Sigmoid colon (tissue), 6 donors: ENCODE measurements at regions not wholly inside any gene's neighbourhood (a gene's known extent, or its start where the extent isn't known, plus 50 kb on each side); places are given as distances from the start of the nearest gene placed in this dataset.

Source experiments
- DNase-seq: peaks from one replicate; pipeline ENCODE4 v3.0.0-alpha.2; 2019
- H3K27ac ChIP-seq, 4 donors: fragments of 200-600 bp; sonication (generic); one replicate each; pipeline ENCODE4 v1.5.1; 2016 to 2019; ENCODE audit warnings: mild to moderate bottlenecking in 1 of 4
- H3K27me3 ChIP-seq, 3 donors: fragments of 200-600 bp; sonication (generic); one replicate each; pipeline ENCODE4 v1.5.1; 2019; ENCODE audit warnings: mild to moderate bottlenecking in 1 of 3
- H3K36me3 ChIP-seq, 4 donors: fragments of 200-600 bp; sonication (generic); one replicate each; pipeline ENCODE4 v1.5.1; 2016 to 2019
- H3K4me1 ChIP-seq, 4 donors: fragments of 200-600 bp; sonication (generic); one replicate each; pipeline ENCODE4 v1.5.1; 2017 to 2019
- H3K4me3 ChIP-seq, 4 donors: fragments of 200-600 bp; sonication (generic); one replicate each; pipeline ENCODE4 v1.5.1; 2017 to 2019; ENCODE audit warnings: mild to moderate bottlenecking in 2 of 4, moderate library complexity in 1 of 4
- H3K9me3 ChIP-seq, 4 donors: fragments of 200-600 bp in 3 of 4; sonication (generic) in 3 of 4; one replicate each; pipeline versions ENCODE4 v1.5.1 to v1.6.1; 2013 to 2019
- CTCF ChIP-seq, 4 experiments: fragments of 450-650 bp in 3 of 4; fragments of 200-600 bp in 1 of 4; IDR thresholded peaks; one replicate each; pipeline ENCODE4 v1.5.1; 2016 to 2019; ENCODE audit warnings: antibody characterized with exemption in 4 of 4, mild to moderate bottlenecking in 3 of 4, moderate library complexity in 2 of 4
- EP300 ChIP-seq, 4 donors: sonication (generic); formaldehyde crosslinking; IDR thresholded peaks; one replicate each; pipeline ENCODE4 v1.6.1; 2017; ENCODE audit warnings: antibody characterized with exemption in 4 of 4
- POLR2A ChIP-seq, 2 donors: fragments of 450-650 bp; IDR thresholded peaks; one replicate each; pipeline ENCODE4 v1.6.1; 2016; ENCODE audit warnings: antibody characterized with exemption in 2 of 2, mild to moderate bottlenecking in 2 of 2, moderate library complexity in 2 of 2
- POLR2AphosphoS5 ChIP-seq, 4 donors: sonication (generic); formaldehyde crosslinking; IDR thresholded peaks; one replicate each; pipeline ENCODE4 v1.6.1; 2017; ENCODE audit warnings: antibody characterized with exemption in 4 of 4
- WGBS, 2 donors: extraction: QIAGEN DNeasy Blood & Tissue Kit; methylation state at CpG; one replicate each; pipeline ENCODE4 v1.1.7; 2013; 5-methylcytosine and 5-hydroxymethylcytosine counted together
- intact Hi-C: fragments of 100-400 bp; cut with DNase I; formaldehyde crosslinking; loops from one replicate; pipeline ENCODE4 v1.15.1; 2023
- donor health status: healthy with polysubstance abuse.
- donor health status: healthy.

- Histone ChIP-seq H3K4me1 (peaks cover 0 to 29% (median 1%) of the 10 kb centered on the region in 4 donors), H3K36me3 (no peaks in the 10 kb centered on the region), H3K27ac (peak overlapping the region in 3 of 4 donors; percentile 59 to 78 (median 59)), H3K4me3 (no peak overlapping the region), H3K27me3 (peaks cover 0 to 8% (median 0%) of the 10 kb centered on the region in 3 donors), H3K9me3 (no peaks in the 10 kb centered on the region)
- TF ChIP-seq POLR2AphosphoS5 (IDR thresholded peaks at IDR 0.05) = peak; percentile 48 to 93 (median 74)
- TF ChIP-seq POLR2A (IDR thresholded peaks at IDR 0.05) = no peak
- no peak for TF ChIP-seq CTCF (IDR thresholded peaks at IDR 0.05)
- TF ChIP-seq EP300 (IDR thresholded peaks at IDR 0.05) = peak in 2 of 4 donors; percentile 82 to 92
- DNase-seq = peak; percentile 92
- 87 to 89% methylated on average over 17 of the region's 17 CpGs for WGBS, 2 donors
- intact Hi-C loops = loop anchor here (5.0 to 10.0 kb wide), 2 partner anchors 290 to 427 kb away; no protein-coding TSS in a partner anchor
Measured at GRCh38 chr12:125684968-125685790, 619.9 kb downstream of the AACS start.

- Histone ChIP-seq H3K4me3 (no peak overlapping the region), H3K36me3 (no peaks in the 10 kb centered on the region), H3K4me1 (peaks cover 0 to 29% (median 1%) of the 10 kb centered on the region in 4 donors), H3K27me3 (peaks cover 0 to 8% (median 0%) of the 10 kb centered on the region in 3 donors), H3K9me3 (no peaks in the 10 kb centered on the region), H3K27ac (peak overlapping the region in 3 of 4 donors; percentile 59 to 78 (median 59))
- intact Hi-C loops = loop anchor here (5.0 to 10.0 kb wide), 2 partner anchors 289 to 426 kb away; no protein-coding TSS in a partner anchor
- peak; percentile 56 to 97 (median 76) for TF ChIP-seq EP300 (IDR thresholded peaks at IDR 0.05)
- TF ChIP-seq POLR2A (IDR thresholded peaks at IDR 0.05) = no peak
- peak; percentile 79 to 96 (median 86) for TF ChIP-seq POLR2AphosphoS5 (IDR thresholded peaks at IDR 0.05)
- TF ChIP-seq CTCF (IDR thresholded peaks at IDR 0.05) = no peak
- peak; percentile 76 for DNase-seq
- WGBS, 2 donors = 25 to 44% methylated on average over 3 of the region's 3 CpGs
Measured at GRCh38 chr12:125685915-125686314, 620.7 kb downstream of the AACS start.

DNA sequence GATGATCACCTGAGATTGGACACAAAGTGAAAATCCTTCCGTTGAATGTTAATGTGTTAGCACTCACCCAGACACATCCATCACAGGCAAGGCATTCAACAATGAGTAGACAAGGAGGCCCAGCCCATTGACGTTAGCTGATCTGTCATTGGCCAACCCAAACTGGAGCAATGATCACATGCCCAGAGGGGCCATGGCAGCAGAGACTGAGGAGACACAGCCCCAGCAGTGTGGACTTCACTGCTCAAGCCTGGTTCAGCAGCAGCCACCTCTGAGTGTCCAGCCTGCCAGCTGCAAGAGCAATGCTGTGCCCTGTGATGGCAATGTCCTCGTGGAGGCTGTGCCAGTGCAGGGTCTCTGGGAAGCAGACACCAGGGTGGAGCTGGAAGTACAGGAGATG, 622.2 kb downstream of the AACS start:
- H3K36me3 ChIP-seq = no peaks in the 10 kb centered on the region
- 58 to 81% methylated on average over 3 of the region's 3 CpGs for WGBS, 2 donors
- peaks cover 0 to 8% (median 0%) of the 10 kb centered on the region in 3 donors for H3K27me3 ChIP-seq
- peaks cover 0 to 29% (median 1%) of the 10 kb centered on the region in 4 donors for H3K4me1 ChIP-seq
- no peaks in the 10 kb centered on the region for H3K9me3 ChIP-seq
- intact Hi-C loops = loop anchor here (5.0 to 10.0 kb wide), 2 partner anchors 287 to 425 kb away; no protein-coding TSS in a partner anchor
- no peak for TF ChIP-seq POLR2A (IDR thresholded peaks at IDR 0.05)
- no peak overlapping the region for H3K4me3 ChIP-seq
- no peak overlapping the region for H3K27ac ChIP-seq
- DNase-seq = no peak

- intact Hi-C loops = loop anchor here (5.0 to 10.0 kb wide), 2 partner anchors 287 to 424 kb away; no protein-coding TSS in a partner anchor
- peaks cover 0 to 8% (median 0%) of the 10 kb centered on the region in 3 donors for H3K27me3 ChIP-seq
Measured at GRCh38 chr12:125687820-125688219, 622.6 kb downstream of the AACS start.

More at GRCh38 chr12:125687820-125688219, 622.6 kb downstream of the AACS start:
- Histone ChIP-seq H3K27ac (no peak overlapping the region), H3K4me3 (no peak overlapping the region), H3K4me1 (peaks cover 0 to 29% (median 1%) of the 10 kb centered on the region in 4 donors), H3K36me3 (no peaks in the 10 kb centered on the region), H3K9me3 (no peaks in the 10 kb centered on the region)
- DNase-seq = no peak
- TF ChIP-seq CTCF (IDR thresholded peaks at IDR 0.05) (no peak), EP300 (IDR thresholded peaks at IDR 0.05) (no peak), POLR2A (IDR thresholded peaks at IDR 0.05) (no peak), POLR2AphosphoS5 (IDR thresholded peaks at IDR 0.05) (no peak)
- 75 to 86% methylated on average over 7 of the region's 7 CpGs for WGBS, 2 donors
